SU-DHL-6 (cell line): ENCODE measurements at regions not wholly inside any gene's neighbourhood (a gene's known extent, or its start where the extent isn't known, plus 50 kb on each side); places are given as distances from the start of the nearest gene placed in this dataset.

Source experiments
- EZH2phosphoT487 ChIP-seq: fragments of 200-600 bp; sonication (generic), shearing (Covaris generic); conservative IDR thresholded peaks from 2 replicates; pipeline ENCODE4 v1.6.1; 2018; ENCODE audit warnings: mild to moderate bottlenecking, antibody characterized with exemption, low read length, moderate library complexity, mixed read lengths
- TF ChIP-seq, protein P1 (sequence below): fragments of 200-600 bp; sonication (generic); IDR thresholded peaks from one replicate; pipeline ENCODE4 v1.5.1; 2017; ENCODE audit warnings: antibody characterized with exemption, mild to moderate bottlenecking, low read length, moderate library complexity; ENCODE audit not compliant: insufficient read depth, poor library complexity, severe bottlenecking

DNA sequence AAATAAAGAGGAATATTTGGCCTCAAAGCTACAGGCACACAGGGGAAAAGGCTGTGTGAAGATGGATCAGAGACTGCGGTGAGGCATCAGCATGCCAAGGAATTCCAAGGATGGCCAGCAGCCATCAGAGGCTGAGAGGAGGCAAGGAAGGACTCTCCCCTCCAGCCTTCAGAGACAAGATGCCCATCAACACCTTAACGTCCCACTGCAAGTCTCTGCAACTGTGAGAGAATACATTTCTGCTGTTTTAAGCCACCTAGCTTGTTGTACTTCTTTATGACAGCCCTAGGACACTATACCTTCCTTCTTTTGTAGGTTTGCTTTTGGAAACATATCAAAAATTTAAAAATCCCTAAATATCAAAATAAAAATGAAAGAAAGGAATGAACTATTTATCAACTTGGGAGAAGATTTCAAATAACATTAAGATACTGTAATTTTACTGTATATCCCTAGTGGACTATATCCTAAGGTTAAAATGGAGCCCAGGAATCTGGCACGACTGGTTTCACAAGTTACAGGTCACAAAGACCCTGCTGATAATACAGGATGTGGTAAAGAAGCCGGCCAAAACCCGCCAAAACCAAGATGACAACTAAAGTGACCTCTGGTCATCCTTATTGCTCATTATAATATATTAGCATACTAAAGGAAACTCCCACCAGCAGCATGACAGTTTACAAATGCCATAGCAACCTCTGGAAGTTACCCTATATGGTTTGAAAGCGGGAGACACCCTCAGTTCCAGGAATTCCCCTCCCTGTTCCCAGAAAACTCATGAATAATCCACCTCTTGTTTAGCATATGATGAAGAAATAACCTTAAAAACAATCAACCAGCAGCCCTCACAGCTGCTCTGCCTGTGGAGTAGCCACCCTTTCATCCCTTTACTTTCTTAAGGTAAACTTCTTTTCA, 185.2 kb downstream of the AVL9 start:
- TF ChIP-seq, protein P1, sequence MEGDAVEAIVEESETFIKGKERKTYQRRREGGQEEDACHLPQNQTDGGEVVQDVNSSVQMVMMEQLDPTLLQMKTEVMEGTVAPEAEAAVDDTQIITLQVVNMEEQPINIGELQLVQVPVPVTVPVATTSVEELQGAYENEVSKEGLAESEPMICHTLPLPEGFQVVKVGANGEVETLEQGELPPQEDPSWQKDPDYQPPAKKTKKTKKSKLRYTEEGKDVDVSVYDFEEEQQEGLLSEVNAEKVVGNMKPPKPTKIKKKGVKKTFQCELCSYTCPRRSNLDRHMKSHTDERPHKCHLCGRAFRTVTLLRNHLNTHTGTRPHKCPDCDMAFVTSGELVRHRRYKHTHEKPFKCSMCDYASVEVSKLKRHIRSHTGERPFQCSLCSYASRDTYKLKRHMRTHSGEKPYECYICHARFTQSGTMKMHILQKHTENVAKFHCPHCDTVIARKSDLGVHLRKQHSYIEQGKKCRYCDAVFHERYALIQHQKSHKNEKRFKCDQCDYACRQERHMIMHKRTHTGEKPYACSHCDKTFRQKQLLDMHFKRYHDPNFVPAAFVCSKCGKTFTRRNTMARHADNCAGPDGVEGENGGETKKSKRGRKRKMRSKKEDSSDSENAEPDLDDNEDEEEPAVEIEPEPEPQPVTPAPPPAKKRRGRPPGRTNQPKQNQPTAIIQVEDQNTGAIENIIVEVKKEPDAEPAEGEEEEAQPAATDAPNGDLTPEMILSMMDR: no peak
- TF ChIP-seq EZH2phosphoT487: no peak
